Activated T-cell treated with anti-CD3 and anti-CD28 coated beads, Interleukin-2, amount 50 U/mL, for 4 hours (primary cell): ENCODE measurements at regions not wholly inside any gene's neighbourhood (a gene's known extent, or its start where the extent isn't known, plus 50 kb on each side); places are given as distances from the start of the nearest gene placed in this dataset.

Source experiments
- ATAC-seq, 2 donors: fragments of 200-7000 bp; cut with Tn5 transposase; one replicate each; pipeline ENCODE4 v1.10.0; 2021
- DNase-seq: peaks from one replicate; pipeline ENCODE4 v3.0.0-alpha.2; 2020
- H3K27me3 Mint-ChIP-seq: one replicate; pipeline ENCODE4 v1.8.0; 2021; ENCODE audit warnings: low read depth, mixed read lengths
- H3K36me3 Mint-ChIP-seq: one replicate; pipeline ENCODE4 v1.8.0; 2022; ENCODE audit warnings: mixed read lengths; ENCODE audit not compliant: insufficient read depth
- H3K4me1 Mint-ChIP-seq: one replicate; pipeline ENCODE4 v1.8.0; 2021; ENCODE audit warnings: low read depth, mixed read lengths
- H3K4me3 Mint-ChIP-seq: one replicate; pipeline ENCODE4 v1.8.0; 2021; ENCODE audit warnings: mild to moderate bottlenecking, moderate library complexity, mixed read lengths
- H3K9me3 Mint-ChIP-seq: one replicate; pipeline ENCODE4 v1.8.0; 2021; ENCODE audit warnings: mixed read lengths

DNA sequence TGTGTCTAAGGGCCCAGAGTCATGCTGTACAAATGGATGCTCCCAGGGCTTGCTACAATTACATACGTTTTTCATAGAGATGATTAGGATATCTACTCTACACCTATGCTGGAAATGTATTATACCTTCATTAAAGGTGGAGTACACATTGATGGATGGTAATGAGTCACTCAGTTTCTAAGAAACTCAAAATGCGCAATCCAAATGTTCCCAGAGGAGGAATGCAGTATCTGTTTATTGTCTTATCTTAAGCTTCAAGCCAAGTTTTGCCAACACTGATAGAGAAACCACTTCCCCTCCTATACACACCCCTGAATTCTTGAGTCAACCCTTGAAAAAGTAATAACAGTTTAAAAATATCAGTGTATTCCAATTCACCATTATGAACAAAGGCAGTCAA, 266.6 kb upstream of the FAR2 start:
- Mint-ChIP-seq H3K27me3 (no peaks in the 10 kb centered on the region), H3K4me1 (no peaks in the 10 kb centered on the region), H3K4me3 (no peak overlapping the region), H3K9me3 (no peaks in the 10 kb centered on the region), H3K36me3 (no peaks in the 10 kb centered on the region)
- DNase-seq (no peak), ATAC-seq (no peak)

DNA sequence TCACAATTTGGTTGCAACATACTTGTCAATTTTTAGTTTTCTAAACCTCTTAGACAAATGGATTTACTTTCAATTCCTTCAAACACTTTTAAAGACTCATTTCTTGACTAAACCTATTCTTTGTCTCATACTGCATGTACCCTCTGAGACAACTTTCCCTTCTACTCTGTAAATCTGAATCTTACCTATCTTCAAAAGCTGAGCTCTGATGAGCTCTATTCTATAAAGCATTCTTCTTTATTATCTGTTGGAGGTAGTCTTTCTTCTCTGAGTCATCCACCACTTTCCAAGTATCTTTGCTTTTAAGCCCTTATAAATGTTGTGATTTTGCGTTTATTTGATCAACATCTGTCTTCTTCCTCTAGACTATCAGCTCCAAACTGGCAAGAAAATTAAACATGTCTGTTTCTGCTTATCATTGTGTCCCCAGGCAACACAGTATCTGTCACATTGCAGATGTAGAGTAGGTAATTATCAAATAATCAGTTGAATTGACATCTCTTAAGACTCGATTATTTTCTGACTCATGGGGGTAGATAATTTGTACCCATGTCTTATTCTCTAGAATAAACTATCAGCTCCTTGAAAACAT, 265.6 kb upstream of the FAR2 start:
- ATAC-seq, result no peak
- Mint-ChIP-seq H3K36me3 (no peaks in the 10 kb centered on the region), H3K9me3 (no peaks in the 10 kb centered on the region), H3K4me1 (no peaks in the 10 kb centered on the region), H3K4me3 (no peak overlapping the region), H3K27me3 (no peaks in the 10 kb centered on the region)
- DNase-seq, result no peak

DNA sequence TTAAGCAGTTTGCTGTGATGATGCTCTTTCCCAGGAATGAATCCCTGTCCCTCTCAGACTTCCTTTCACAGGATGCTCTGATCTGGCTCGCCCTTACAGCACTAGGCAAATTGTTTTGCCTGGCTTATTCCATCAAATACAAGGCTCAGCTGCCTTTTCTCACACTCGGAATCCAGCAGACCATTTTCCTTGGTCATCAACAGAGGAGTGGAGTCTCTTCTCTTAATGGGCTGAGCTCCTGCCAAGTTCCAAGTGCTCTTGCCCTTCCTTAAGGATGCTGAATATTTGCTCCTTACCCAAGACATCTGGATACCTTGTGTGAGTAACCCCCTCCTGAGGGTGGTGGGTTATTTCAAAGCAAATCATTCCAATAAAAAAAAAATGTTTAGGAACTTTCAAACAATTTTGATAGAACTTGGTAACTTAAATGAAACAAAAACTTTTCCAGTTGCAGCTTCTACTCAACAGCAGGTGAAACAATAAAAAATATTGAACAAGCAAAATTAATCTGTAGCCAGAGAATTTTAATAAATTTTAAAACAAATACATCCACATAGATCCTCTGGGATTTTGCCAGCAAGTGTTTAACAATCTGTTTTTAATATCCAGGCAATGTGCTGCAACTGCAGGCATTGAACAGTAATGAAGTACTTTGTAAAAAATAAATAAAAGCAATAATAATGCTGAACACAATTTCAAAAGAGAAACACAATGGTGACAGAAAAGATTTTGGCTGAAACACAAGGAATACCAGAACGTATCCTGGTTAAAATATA, 264.0 kb upstream of the FAR2 start:
- no peaks in the 10 kb centered on the region for H3K4me1 Mint-ChIP-seq
- DNase-seq (no peak), ATAC-seq (no peak)
- H3K9me3 Mint-ChIP-seq, result no peaks in the 10 kb centered on the region
- H3K4me3 Mint-ChIP-seq, result no peak overlapping the region
- no peaks in the 10 kb centered on the region for H3K27me3 Mint-ChIP-seq
- no peaks in the 10 kb centered on the region for H3K36me3 Mint-ChIP-seq

DNA sequence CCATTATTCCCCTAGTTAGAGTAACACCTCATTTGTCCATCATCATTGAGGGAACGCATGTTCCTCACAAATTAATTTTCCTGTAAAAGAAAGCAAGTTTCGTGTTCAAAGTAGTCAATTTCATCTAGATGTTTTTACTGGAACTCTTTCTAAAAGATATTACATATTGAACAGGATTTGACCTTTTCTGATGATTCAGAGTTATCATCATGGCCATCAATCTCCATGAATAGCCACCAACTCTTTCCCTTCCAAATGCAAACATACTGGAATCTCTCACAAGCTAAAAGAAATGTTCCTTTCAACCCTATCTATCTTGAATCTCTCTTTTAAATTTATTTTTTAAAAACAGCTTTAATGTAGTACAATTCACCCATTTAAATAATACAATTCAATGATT, 263.1 kb upstream of the FAR2 start:
- Mint-ChIP-seq H3K9me3 (no peaks in the 10 kb centered on the region), H3K4me3 (no peak overlapping the region), H3K36me3 (no peaks in the 10 kb centered on the region), H3K4me1 (no peaks in the 10 kb centered on the region), H3K27me3 (no peaks in the 10 kb centered on the region)
- ATAC-seq (no peak), DNase-seq (no peak)

DNA sequence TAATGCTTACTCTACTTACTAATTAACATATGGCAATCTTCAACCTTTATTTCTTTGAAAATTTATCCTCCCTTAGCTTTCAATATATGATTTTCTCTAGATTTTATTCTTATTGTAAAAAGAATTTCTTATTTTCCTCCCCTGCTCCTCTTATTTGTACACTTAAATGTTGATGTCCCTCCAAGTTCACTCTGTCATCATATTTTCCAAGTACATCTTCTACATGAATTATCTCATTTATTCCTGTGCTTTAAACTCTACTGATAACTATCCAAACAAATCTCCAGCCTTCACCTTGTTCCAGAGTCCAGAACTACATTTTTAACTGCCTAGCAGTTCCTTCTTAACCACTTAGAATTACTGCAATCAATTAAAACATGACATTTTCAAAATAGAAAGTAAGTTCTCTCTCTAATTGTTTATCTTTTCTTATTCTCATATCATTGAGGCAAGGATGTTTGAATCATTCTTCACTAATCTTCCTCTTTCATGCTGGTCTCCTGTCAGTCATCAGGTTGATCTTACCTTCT, 261.6 kb upstream of the FAR2 start:
- ATAC-seq (no peak), DNase-seq (no peak)
- Mint-ChIP-seq H3K9me3 (no peaks in the 10 kb centered on the region), H3K36me3 (no peaks in the 10 kb centered on the region), H3K4me3 (no peak overlapping the region), H3K27me3 (no peaks in the 10 kb centered on the region), H3K4me1 (no peaks in the 10 kb centered on the region)

DNA sequence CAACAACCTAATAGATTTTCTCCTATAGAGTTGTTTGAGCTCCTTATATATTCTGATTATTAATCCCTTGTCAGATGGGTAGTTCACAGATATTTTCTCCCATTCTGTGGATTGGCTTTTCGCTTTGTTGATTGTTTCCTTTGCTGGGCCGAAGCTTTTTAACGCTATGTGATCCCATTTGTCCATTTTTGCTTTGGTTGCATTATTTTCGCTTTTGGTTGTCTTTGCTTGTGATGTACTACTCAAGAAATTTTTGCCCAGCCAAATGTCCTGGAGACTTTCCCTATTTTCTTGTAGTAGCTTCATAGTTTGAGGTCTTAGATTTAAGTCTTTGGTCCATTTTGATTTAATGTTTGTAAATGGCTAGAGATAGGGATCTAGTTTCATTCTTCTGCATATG, 258.4 kb upstream of the FAR2 start:
- Mint-ChIP-seq H3K4me3 (no peak overlapping the region), H3K9me3 (no peaks in the 10 kb centered on the region), H3K27me3 (no peaks in the 10 kb centered on the region), H3K36me3 (no peaks in the 10 kb centered on the region), H3K4me1 (no peaks in the 10 kb centered on the region)
- DNase-seq, result no peak
- no peak for ATAC-seq

DNA sequence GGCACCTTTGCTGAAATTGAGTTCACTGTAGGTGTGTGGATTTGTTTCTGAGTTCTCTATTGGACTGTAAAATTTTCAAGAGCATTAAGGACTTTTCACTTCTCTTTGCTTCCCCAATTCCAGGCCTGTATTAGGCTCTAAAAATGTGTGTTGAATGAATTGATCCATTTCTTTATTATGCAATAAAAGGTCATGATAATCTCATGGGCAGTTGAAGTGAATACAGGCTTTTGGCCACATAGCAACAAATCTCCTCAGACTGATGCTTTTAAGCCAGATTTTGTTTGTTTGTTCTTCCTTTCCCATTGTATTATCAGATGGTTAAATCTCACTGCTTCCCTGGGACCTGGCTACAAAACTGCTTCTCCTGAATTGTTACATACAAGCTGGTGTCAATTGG, 258.0 kb upstream of the FAR2 start:
- Mint-ChIP-seq H3K9me3 (no peaks in the 10 kb centered on the region), H3K27me3 (no peaks in the 10 kb centered on the region), H3K36me3 (no peaks in the 10 kb centered on the region), H3K4me1 (no peaks in the 10 kb centered on the region), H3K4me3 (no peak overlapping the region)
- ATAC-seq (no peak), DNase-seq (no peak)

DNA sequence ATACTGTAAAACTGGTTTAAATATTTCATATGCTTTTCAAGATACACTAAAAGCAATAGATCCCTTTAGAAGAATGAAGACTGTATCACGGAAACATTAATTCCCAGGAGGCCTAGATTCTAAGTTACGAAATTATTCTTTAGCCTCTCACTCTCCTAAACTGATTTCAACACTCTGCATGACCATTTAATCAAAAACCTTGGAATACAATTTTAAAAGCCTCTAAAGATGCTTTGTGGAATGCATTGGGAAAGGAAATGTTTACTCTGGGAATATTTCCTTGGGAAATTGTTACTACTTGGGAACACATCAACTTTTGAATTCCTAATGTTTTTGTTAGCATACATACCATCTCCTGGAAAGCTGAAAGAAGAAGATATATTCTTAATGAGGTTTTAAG, 255.7 kb upstream of the FAR2 start:
- DNase-seq (no peak), ATAC-seq (no peak)
- H3K27me3 Mint-ChIP-seq, result no peaks in the 10 kb centered on the region
- no peak overlapping the region for H3K4me3 Mint-ChIP-seq
- H3K36me3 Mint-ChIP-seq, result no peaks in the 10 kb centered on the region
- peaks cover 4% of the 10 kb centered on the region for H3K9me3 Mint-ChIP-seq
- H3K4me1 Mint-ChIP-seq, result no peaks in the 10 kb centered on the region

DNA sequence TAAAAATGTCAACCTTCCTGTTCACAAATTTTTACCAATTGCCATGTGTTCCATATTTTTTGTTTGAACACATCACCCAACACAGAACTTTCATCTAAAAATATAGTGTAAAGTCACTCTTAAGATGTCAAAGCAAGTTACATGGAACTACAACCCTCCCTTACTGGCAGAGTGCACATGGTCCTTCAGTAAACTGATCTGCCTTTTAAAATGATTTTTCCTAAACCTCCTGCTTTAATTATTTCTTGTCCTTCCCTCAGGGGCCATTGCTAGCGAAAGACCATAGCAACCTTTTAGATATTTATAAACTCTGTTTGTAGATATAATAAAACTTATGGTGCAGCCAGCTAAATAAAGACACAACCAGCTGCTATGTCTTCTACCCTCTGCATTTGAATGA, 255.2 kb upstream of the FAR2 start:
- Mint-ChIP-seq H3K27me3 (no peaks in the 10 kb centered on the region), H3K4me1 (no peaks in the 10 kb centered on the region), H3K9me3 (peaks cover 4% of the 10 kb centered on the region), H3K36me3 (no peaks in the 10 kb centered on the region), H3K4me3 (no peak overlapping the region)
- no peak for DNase-seq
- no peak for ATAC-seq

DNA sequence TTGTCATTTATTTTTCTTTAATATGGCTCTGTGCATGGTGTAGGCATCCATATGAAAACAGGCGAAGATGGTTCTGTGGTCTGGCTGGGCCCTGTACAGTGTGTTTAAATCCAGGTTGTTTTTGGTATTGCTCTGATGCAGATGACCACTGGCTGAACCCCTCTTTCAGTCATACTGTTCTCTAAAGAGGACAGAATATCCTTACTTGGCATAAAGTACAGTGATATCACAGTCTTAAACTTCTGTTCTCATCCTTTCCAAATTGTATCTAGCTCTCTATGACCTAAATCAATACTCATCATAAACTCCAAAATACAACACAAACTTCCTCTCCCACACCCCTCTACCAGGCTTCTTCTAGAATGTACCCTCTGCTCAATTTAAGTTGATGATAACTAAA, 252.7 kb upstream of the FAR2 start:
- peaks cover 14% of the 10 kb centered on the region for H3K9me3 Mint-ChIP-seq
- DNase-seq (no peak), ATAC-seq (no peak)
- H3K4me3 Mint-ChIP-seq, result no peak overlapping the region
- H3K4me1 Mint-ChIP-seq, result no peaks in the 10 kb centered on the region
- H3K27me3 Mint-ChIP-seq, result no peaks in the 10 kb centered on the region
- H3K36me3 Mint-ChIP-seq, result no peaks in the 10 kb centered on the region

DNA sequence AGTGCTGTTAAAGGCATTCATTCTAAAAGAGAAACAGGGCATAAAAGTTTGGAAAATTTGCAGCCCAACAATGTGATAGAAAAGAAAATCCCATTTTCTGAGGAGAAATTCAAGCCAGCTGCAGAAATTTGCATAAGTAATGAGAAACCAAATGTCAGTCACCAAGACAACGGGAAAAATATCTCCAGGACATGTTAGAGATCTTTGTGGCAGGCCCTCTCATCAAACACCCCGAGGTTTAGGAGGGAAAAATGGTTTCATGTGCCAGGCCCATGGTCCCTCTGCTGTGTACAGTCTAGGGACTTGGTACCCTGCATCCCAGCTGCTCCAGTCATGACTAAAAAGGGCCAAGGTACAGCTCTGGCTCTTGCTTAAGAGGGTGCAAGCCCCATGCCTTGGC, 251.0 kb upstream of the FAR2 start:
- DNase-seq (no peak), ATAC-seq (no peak)
- Mint-ChIP-seq H3K4me3 (no peak overlapping the region), H3K27me3 (no peaks in the 10 kb centered on the region), H3K36me3 (no peaks in the 10 kb centered on the region), H3K4me1 (no peaks in the 10 kb centered on the region), H3K9me3 (peaks cover 21% of the 10 kb centered on the region)

DNA sequence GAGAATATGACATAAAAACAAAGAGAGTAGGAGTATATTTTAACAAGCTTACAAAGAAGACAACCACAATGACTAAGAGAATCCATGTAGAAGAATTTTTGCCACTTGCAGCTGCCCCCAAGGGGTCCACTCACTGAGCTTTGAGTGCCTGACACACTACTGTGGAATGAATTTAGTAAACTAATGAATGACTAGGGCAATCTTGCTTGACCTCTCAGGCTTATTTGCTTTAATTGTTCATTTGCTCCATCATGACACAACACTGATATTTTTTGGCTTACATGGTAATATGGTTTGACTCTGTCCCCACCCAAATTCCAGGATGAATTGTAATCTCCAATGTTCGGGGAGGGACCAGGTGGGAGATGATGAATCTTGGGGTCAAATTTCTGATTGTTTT, 249.1 kb upstream of the FAR2 start:
- no peak for DNase-seq
- Mint-ChIP-seq H3K9me3 (peaks cover 27% of the 10 kb centered on the region), H3K36me3 (no peaks in the 10 kb centered on the region), H3K4me1 (no peaks in the 10 kb centered on the region), H3K4me3 (no peak overlapping the region), H3K27me3 (no peaks in the 10 kb centered on the region)
- no peak for ATAC-seq

DNA sequence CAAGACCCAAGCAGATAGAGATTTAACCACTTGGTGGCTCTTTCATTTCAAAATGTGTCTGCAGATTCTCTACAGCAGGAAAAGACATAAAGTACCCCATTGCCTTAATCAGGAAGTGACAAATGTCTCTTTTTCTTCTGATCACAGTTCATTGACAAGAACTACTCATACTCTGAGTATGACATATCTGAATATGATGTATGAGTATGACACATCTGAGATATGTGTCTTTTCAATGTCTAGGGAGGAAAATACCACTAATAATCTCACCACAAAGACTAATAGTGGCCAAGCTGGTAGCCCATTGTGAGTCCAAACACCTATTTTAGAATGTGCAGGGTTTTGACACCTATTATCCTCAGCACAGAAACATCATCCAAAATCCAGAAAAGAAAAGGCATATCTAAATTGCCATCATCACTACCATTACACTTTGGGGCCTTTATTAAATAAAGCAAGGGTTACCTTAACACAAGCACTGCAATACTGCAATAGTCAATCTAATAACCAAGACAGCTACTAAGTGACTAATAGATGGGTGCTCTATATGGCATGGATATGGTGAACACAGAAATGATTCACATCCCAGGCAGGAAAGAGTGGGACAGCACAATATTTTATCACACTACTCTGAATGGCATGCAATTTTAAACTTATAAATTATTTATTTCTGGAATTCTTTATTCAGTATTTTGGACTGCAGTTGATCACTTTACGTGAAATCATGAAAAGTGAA, 243.7 kb upstream of the FAR2 start:
- no peak for DNase-seq
- no peak for ATAC-seq
- Mint-ChIP-seq H3K4me3 (no peak overlapping the region), H3K9me3 (peaks cover 28% of the 10 kb centered on the region), H3K36me3 (no peaks in the 10 kb centered on the region), H3K4me1 (no peaks in the 10 kb centered on the region), H3K27me3 (no peaks in the 10 kb centered on the region)

DNA sequence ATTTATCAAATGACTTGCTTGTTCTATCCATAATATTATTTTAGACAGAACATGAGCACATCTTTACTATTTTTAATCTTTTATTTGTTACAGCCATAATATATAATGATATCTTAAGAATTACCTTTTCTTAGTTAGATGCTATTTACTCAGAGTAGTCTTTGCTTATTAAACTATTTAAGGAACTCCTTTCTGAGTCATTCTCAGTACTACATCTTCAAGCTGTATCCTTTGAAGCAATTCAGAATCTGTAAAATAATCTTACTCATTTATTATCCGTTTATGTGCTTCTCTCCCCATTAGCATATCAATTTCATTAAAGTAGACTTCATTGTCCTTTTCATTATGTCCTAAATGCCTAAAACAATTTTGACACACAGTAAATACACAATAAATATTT, 240.4 kb upstream of the FAR2 start:
- DNase-seq (no peak), ATAC-seq (no peak)
- H3K27me3 Mint-ChIP-seq, result no peaks in the 10 kb centered on the region
- no peaks in the 10 kb centered on the region for H3K4me1 Mint-ChIP-seq
- no peaks in the 10 kb centered on the region for H3K36me3 Mint-ChIP-seq
- H3K9me3 Mint-ChIP-seq, result peaks cover 20% of the 10 kb centered on the region
- H3K4me3 Mint-ChIP-seq, result no peak overlapping the region

DNA sequence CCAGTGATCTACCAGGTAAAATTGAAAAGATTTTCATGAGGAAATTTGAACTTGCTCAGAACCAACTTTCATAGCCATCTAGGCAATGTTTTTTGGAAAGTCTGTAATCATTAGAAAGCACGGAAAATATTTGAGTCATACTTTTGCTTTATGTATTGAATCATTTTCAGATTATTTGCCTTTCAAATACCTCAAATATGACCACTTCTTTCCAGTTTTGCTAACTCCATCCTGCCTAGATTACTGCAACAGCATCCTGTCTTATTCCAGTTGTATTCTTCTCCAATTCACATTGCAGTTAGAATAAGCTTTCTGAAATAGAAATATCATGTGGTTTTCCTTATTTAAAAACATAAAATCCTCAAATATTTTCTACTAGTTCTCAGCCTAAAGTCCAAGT, 239.8 kb upstream of the FAR2 start:
- no peak overlapping the region for H3K4me3 Mint-ChIP-seq
- DNase-seq, result no peak
- H3K27me3 Mint-ChIP-seq, result no peaks in the 10 kb centered on the region
- no peak for ATAC-seq
- H3K36me3 Mint-ChIP-seq, result no peaks in the 10 kb centered on the region
- no peaks in the 10 kb centered on the region for H3K4me1 Mint-ChIP-seq
- H3K9me3 Mint-ChIP-seq, result peaks cover 24% of the 10 kb centered on the region
